ENCODE measurements at regions not wholly inside any gene's neighbourhood (a gene's known extent, or its start where the extent isn't known, plus 50 kb on each side); places are given as distances from the start of the nearest gene placed in this dataset.
"Not testable (repeated sequence)": the region's sequence is repeated elsewhere in the genome, so short reads cannot be mapped to it uniquely, and the experiment has no call there.

- H3K36me3 ChIP-seq (ENCODE audit: insufficient read depth, low read length); H3K4me3 ChIP-seq (ENCODE audit: low read length in 2 of 2); H3K4me1 ChIP-seq (ENCODE audit: insufficient read depth, low read length); H3K27me3 ChIP-seq (ENCODE audit: insufficient read depth, low read length); H3K4me3 Mint-ChIP-seq; H3K27ac Mint-ChIP-seq; CTCF ChIA-PET (ENCODE audit: partially characterized antibody); H3K27ac ChIP-seq (ENCODE audit: low read depth, low read length); H3K27me3 Mint-ChIP-seq; intact Hi-C loops (cut with micrococcal nuclease); POLR2A ChIA-PET (ENCODE audit: partially characterized antibody); H3K4me1 Mint-ChIP-seq; H3K36me3 Mint-ChIP-seq; H3K9me3 ChIP-seq (ENCODE audit: control insufficient read depth in 1 of 2, low read length in 2 of 2): not testable (repeated sequence)
- peaks cover 3 to 64% (median 48%) of the 10 kb centered on the region in 8 donors for H3K9me3 Mint-ChIP-seq
- DNase-seq, result peak in 1 of 5 donors; percentile 39
Measured at GRCh38 chr22:11054681-11055080, 4473.3 kb upstream of the OR11H1 start.

GRCh38 chr22:11055176-11055575 is 4472.8 kb upstream of the OR11H1 start:
- POLR2A ChIA-PET (ENCODE audit: partially characterized antibody); CTCF ChIA-PET (ENCODE audit: partially characterized antibody); H3K9me3 ChIP-seq (ENCODE audit: control insufficient read depth in 1 of 2, low read length in 2 of 2); H3K27ac Mint-ChIP-seq; H3K36me3 ChIP-seq (ENCODE audit: insufficient read depth, low read length); H3K4me1 ChIP-seq (ENCODE audit: insufficient read depth, low read length); H3K4me1 Mint-ChIP-seq; H3K4me3 ChIP-seq (ENCODE audit: low read length in 2 of 2); H3K27me3 Mint-ChIP-seq; H3K27me3 ChIP-seq (ENCODE audit: insufficient read depth, low read length); intact Hi-C loops (cut with micrococcal nuclease); H3K27ac ChIP-seq (ENCODE audit: low read depth, low read length); H3K4me3 Mint-ChIP-seq; H3K36me3 Mint-ChIP-seq: not testable (repeated sequence)
- H3K9me3 Mint-ChIP-seq, result peaks cover 3 to 67% (median 50%) of the 10 kb centered on the region in 8 donors
- peak in 1 of 5 donors; percentile 35 for DNase-seq

DNA sequence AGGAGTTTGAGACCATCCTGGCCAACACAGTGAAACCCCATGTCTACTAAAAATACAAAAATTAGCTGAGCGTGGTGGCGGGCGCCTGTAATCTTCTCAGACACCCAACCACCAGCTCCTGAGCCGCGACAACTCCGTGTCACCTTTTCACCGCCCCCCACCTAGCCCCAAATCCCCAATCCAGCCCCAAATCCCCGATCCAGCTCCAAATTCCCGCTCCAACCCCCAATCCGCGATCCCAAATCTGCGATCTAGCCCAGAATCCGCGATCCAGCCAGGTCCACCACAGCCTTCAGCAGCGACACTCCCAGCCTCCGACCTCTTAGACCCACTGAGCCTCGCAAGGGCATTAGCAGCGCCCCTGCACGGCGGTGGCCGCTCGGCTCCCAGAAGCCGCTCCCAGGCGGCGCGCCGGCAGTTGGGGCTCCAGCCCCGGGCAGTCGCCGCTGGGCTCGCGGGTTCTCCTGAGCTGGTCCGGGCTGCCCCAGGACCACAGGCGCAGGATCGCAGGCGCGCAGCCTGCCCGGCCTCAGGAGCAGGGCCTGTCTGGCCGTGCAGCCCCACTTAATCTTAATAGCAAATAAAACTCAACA is 4469.9 kb upstream of the OR11H1 start:
- H3K4me3 ChIP-seq (ENCODE audit: low read length in 2 of 2); H3K27ac Mint-ChIP-seq; H3K27me3 Mint-ChIP-seq; POLR2A ChIA-PET (ENCODE audit: partially characterized antibody); intact Hi-C loops (cut with micrococcal nuclease); H3K4me1 ChIP-seq (ENCODE audit: insufficient read depth, low read length); H3K4me1 Mint-ChIP-seq; H3K36me3 Mint-ChIP-seq; H3K36me3 ChIP-seq (ENCODE audit: insufficient read depth, low read length); CTCF ChIA-PET (ENCODE audit: partially characterized antibody); H3K4me3 Mint-ChIP-seq; H3K27me3 ChIP-seq (ENCODE audit: insufficient read depth, low read length); H3K27ac ChIP-seq (ENCODE audit: low read depth, low read length): not testable (repeated sequence)
- H3K9me3 ChIP-seq (ENCODE audit: control insufficient read depth in 1 of 2, low read length in 2 of 2), result peaks cover 0 to 12% of the 10 kb centered on the region in 2 donors
- peak in 1 of 5 donors; percentile 38 for DNase-seq
- peaks cover 4 to 75% (median 55%) of the 10 kb centered on the region in 8 donors for H3K9me3 Mint-ChIP-seq

DNA sequence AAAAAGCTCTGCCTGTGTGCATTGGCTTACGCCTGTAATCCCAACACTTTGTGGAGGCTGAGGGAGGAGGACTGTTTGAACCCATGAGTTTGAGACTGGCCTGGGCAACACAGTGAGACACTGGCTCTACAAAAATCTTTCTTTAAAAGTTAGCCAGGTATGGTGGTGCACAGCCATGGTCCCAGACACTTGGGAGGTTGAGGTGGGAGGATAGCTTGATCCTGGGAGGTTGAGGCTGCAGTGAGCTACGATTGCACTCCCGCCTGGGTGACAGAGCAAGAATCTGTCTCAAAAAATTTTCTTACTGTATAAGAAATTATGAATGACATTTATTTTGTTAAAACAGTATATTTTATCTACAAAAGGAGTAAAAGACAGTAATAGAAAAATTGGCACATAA is 4468.9 kb upstream of the OR11H1 start:
- H3K36me3 ChIP-seq (ENCODE audit: insufficient read depth, low read length); H3K4me1 Mint-ChIP-seq; DNase-seq; H3K4me1 ChIP-seq (ENCODE audit: insufficient read depth, low read length); H3K27ac ChIP-seq (ENCODE audit: low read depth, low read length); H3K27me3 Mint-ChIP-seq; H3K4me3 Mint-ChIP-seq; H3K27ac Mint-ChIP-seq; H3K27me3 ChIP-seq (ENCODE audit: insufficient read depth, low read length); intact Hi-C loops (cut with micrococcal nuclease); CTCF ChIA-PET (ENCODE audit: partially characterized antibody); H3K36me3 Mint-ChIP-seq; H3K4me3 ChIP-seq (ENCODE audit: low read length in 2 of 2); POLR2A ChIA-PET (ENCODE audit: partially characterized antibody): not testable (repeated sequence)
- peaks cover 0 to 14% of the 10 kb centered on the region in 2 donors for H3K9me3 ChIP-seq (ENCODE audit: control insufficient read depth in 1 of 2, low read length in 2 of 2)
- H3K9me3 Mint-ChIP-seq, result peaks cover 4 to 77% (median 54%) of the 10 kb centered on the region in 8 donors

GRCh38 chr22:11060797-11061196 is 4467.2 kb upstream of the OR11H1 start:
- peak in 1 of 5 donors; percentile 11 for DNase-seq
- H3K36me3 ChIP-seq (ENCODE audit: insufficient read depth, low read length); intact Hi-C loops (cut with micrococcal nuclease); H3K36me3 Mint-ChIP-seq; H3K4me1 Mint-ChIP-seq; H3K4me3 Mint-ChIP-seq; CTCF ChIA-PET (ENCODE audit: partially characterized antibody); H3K27me3 Mint-ChIP-seq; H3K27me3 ChIP-seq (ENCODE audit: insufficient read depth, low read length); H3K4me1 ChIP-seq (ENCODE audit: insufficient read depth, low read length); H3K4me3 ChIP-seq (ENCODE audit: low read length in 2 of 2); POLR2A ChIA-PET (ENCODE audit: partially characterized antibody); H3K27ac ChIP-seq (ENCODE audit: low read depth, low read length); H3K27ac Mint-ChIP-seq: not testable (repeated sequence)
- peaks cover 0 to 11% of the 10 kb centered on the region in 2 donors for H3K9me3 ChIP-seq (ENCODE audit: control insufficient read depth in 1 of 2, low read length in 2 of 2)
- H3K9me3 Mint-ChIP-seq, result peaks cover 4 to 83% (median 55%) of the 10 kb centered on the region in 8 donors

DNA sequence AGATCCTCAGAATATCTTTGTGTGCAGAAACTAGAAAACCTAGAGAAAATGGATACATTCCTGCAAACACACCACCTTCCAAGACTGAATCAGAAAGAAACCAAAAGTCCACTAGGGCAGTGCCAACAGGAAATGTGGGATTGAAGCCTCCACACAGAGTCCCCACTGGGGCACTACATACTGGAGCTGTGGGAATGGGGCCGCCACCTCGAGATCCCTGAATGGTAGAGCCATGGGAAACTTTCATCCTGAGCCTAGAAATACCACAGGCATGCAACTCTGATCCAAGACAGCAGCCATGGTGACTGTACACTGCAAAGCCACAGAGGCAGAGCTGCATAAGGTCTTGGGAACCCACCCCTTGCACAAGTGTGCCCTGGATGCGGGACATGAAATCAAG is 4465.5 kb upstream of the OR11H1 start:
- POLR2A ChIA-PET (ENCODE audit: partially characterized antibody); H3K27ac ChIP-seq (ENCODE audit: low read depth, low read length); intact Hi-C loops (cut with micrococcal nuclease); H3K27me3 Mint-ChIP-seq; H3K36me3 ChIP-seq (ENCODE audit: insufficient read depth, low read length); H3K4me1 Mint-ChIP-seq; H3K4me3 Mint-ChIP-seq; H3K4me1 ChIP-seq (ENCODE audit: insufficient read depth, low read length); H3K36me3 Mint-ChIP-seq; H3K27ac Mint-ChIP-seq; CTCF ChIA-PET (ENCODE audit: partially characterized antibody); H3K27me3 ChIP-seq (ENCODE audit: insufficient read depth, low read length); H3K4me3 ChIP-seq (ENCODE audit: low read length in 2 of 2): not testable (repeated sequence)
- peaks cover 10 to 85% (median 54%) of the 10 kb centered on the region in 8 donors for H3K9me3 Mint-ChIP-seq
- peaks cover 0 to 13% of the 10 kb centered on the region in 2 donors for H3K9me3 ChIP-seq (ENCODE audit: control insufficient read depth in 1 of 2, low read length in 2 of 2)
- DNase-seq, result peak in 1 of 5 donors; percentile 18

GRCh38 chr22:11063022-11063685 is 4464.8 kb upstream of the OR11H1 start:
- DNase-seq, result peak in 1 of 5 donors; percentile 25
- POLR2A ChIA-PET (ENCODE audit: partially characterized antibody); CTCF ChIA-PET (ENCODE audit: partially characterized antibody); H3K4me1 Mint-ChIP-seq; H3K27ac Mint-ChIP-seq; intact Hi-C loops (cut with micrococcal nuclease); H3K4me3 Mint-ChIP-seq; H3K27me3 Mint-ChIP-seq; H3K27ac ChIP-seq (ENCODE audit: low read depth, low read length); H3K36me3 Mint-ChIP-seq; H3K36me3 ChIP-seq (ENCODE audit: insufficient read depth, low read length); H3K4me3 ChIP-seq (ENCODE audit: low read length in 2 of 2); H3K4me1 ChIP-seq (ENCODE audit: insufficient read depth, low read length); H3K27me3 ChIP-seq (ENCODE audit: insufficient read depth, low read length): not testable (repeated sequence)
- H3K9me3 Mint-ChIP-seq, result peaks cover 13 to 87% (median 56%) of the 10 kb centered on the region in 8 donors
- peaks cover 0 to 16% of the 10 kb centered on the region in 2 donors for H3K9me3 ChIP-seq (ENCODE audit: control insufficient read depth in 1 of 2, low read length in 2 of 2)
